ENCODE measurements at regions not wholly inside any gene's neighbourhood (a gene's known extent, or its start where the extent isn't known, plus 50 kb on each side); places are given as distances from the start of the nearest gene placed in this dataset.

DNA sequence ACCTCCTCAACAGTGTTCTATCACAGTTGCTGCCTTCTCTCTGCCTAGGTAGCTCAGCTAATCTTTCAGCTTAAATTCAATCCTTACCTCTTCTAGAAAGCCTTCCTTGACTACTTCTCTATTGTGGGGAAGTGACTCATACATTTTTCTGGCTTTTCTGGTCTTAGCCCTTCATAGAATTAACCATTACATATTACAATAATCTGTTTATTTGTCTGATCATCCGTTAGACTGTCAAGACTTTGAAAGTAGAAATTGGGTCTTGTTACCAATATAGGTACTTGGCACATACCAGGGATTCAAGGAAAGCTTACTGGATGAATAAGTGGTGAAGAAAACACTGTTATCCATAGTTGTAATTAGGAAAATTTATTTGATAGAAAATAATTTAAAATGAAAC, 89.6 kb downstream of the FANCF start:
- TF ChIP-seq, protein P1, sequence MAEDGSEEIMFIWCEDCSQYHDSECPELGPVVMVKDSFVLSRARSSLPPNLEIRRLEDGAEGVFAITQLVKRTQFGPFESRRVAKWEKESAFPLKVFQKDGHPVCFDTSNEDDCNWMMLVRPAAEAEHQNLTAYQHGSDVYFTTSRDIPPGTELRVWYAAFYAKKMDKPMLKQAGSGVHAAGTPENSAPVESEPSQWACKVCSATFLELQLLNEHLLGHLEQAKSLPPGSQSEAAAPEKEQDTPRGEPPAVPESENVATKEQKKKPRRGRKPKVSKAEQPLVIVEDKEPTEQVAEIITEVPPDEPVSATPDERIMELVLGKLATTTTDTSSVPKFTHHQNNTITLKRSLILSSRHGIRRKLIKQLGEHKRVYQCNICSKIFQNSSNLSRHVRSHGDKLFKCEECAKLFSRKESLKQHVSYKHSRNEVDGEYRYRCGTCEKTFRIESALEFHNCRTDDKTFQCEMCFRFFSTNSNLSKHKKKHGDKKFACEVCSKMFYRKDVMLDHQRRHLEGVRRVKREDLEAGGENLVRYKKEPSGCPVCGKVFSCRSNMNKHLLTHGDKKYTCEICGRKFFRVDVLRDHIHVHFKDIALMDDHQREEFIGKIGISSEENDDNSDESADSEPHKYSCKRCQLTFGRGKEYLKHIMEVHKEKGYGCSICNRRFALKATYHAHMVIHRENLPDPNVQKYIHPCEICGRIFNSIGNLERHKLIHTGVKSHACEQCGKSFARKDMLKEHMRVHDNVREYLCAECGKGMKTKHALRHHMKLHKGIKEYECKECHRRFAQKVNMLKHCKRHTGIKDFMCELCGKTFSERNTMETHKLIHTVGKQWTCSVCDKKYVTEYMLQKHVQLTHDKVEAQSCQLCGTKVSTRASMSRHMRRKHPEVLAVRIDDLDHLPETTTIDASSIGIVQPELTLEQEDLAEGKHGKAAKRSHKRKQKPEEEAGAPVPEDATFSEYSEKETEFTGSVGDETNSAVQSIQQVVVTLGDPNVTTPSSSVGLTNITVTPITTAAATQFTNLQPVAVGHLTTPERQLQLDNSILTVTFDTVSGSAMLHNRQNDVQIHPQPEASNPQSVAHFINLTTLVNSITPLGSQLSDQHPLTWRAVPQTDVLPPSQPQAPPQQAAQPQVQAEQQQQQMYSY (CRISPR knock-in tag; IDR thresholded peaks at IDR 0.05), result no peak
- no peak for TF ChIP-seq EGR1 (IDR thresholded peaks at IDR 0.05; ENCODE audit: borderline replicate concordance in 1 of 2, low read depth in 2 of 2, low read length in 2 of 2)
- TF ChIP-seq, protein P2, sequence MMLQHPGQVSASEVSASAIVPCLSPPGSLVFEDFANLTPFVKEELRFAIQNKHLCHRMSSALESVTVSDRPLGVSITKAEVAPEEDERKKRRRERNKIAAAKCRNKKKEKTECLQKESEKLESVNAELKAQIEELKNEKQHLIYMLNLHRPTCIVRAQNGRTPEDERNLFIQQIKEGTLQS (IDR thresholded peaks at IDR 0.05; ENCODE audit: borderline replicate concordance, extremely low read depth, low read depth, low read length), result no peak
- TF ChIP-seq MYC (IDR thresholded peaks at IDR 0.05; ENCODE audit: insufficient read depth, insufficient read length, insufficient replicate concordance, low read length, severe bottlenecking), result no peak
- no peak for TF ChIP-seq FOS (IDR thresholded peaks at IDR 0.05; ENCODE audit: borderline replicate concordance, extremely low read depth, insufficient read length)
- TF ChIP-seq ZNF384 (IDR thresholded peaks at IDR 0.05; ENCODE audit: borderline replicate concordance, low read depth, low read length), result no peak
- TF ChIP-seq GABPA (IDR thresholded peaks at IDR 0.05; ENCODE audit: low read depth), result no peak
- no peak for TF ChIP-seq POLR2A (IDR thresholded peaks at IDR 0.05; ENCODE audit: low read depth, low read length)
- no peak for TF ChIP-seq BCL11A (IDR thresholded peaks at IDR 0.05; ENCODE audit: low read depth, low read length)
